ENCODE measurements at regions not wholly inside any gene's neighbourhood (a gene's known extent, or its start where the extent isn't known, plus 50 kb on each side); places are given as distances from the start of the nearest gene placed in this dataset.
"Not testable (repeated sequence)": the region's sequence is repeated elsewhere in the genome, so short reads cannot be mapped to it uniquely, and the experiment has no call there.

DNA sequence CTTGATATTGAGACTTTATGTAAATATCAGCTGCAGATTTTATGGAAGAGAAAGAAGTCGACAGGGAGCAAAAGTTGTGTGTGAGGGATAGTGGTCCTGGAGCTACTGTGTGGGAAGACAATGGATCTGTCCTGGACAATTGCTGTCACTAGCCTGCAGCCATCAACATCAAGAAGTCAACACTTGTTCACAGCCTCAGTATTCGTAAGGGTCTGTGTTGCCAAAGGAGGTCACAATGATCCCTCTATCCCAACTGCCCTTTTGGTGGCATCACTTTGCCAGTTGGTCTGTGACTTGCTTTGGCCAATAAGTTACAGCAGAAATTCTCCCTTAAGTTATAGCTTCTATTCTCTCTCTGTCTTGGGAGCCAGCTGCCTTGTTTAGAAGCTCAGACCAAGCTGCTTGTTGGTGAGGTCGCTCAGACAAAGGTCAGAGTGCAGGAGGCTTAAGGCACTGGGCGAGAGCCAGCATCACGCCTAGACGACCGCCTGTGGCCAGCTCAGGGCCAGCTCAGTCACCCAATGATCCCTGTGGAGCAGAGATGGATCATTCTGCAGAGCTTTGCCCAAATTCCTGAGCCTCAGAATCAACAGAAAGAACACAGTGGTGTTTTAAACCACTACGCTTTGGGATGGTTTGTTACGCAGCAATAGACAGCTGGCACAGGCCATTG, 134.9 kb downstream of the RHOU start:
- DNase-seq = no peak

DNA sequence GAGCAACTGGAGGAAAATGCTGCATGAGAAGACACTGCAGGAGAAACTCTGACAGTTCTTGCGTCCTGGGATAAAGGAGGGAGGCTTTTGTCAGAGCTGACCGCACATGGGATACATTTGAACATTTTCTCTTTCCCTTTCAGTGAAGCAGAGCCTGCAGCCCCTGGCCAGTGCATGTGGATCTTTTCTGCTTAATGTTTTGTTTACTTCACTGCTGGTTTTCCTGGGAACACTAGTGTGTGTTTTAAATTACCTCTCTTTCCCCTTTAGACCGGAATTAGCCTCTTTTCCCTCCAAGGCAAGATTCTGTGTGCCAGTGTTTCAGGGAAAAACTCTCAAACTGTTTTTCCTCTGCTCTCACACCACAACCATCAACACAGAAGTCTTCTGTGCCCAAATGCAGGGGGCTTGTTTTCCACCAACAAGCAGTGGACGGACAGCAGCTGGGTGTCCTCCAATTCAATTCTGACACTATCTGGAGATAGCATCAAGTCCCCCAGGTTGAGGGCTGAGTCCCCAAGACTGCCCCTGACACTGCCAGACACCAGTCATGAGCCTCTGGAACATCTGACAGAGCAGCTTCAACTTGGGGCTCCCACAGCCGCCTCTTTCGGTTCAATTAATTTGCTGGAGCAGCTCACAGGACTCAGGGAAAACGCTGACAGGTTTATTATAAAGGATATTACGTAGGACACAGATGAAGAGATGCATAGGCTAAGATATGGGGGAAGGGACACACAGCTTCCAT, 136.2 kb downstream of the RHOU start:
- no peak for DNase-seq

- no peak for DNase-seq
Measured at GRCh38 chr1:228872080-228872479, 136.8 kb downstream of the RHOU start.

- DNase-seq = no peak
Measured at GRCh38 chr1:228873709-228874108, 138.4 kb downstream of the RHOU start.

GRCh38 chr1:228875741-228876140, 140.5 kb downstream of the RHOU start:
- DNase-seq = no peak

- no peak for DNase-seq
Measured at GRCh38 chr1:228876187-228876586, 140.9 kb downstream of the RHOU start.

DNA sequence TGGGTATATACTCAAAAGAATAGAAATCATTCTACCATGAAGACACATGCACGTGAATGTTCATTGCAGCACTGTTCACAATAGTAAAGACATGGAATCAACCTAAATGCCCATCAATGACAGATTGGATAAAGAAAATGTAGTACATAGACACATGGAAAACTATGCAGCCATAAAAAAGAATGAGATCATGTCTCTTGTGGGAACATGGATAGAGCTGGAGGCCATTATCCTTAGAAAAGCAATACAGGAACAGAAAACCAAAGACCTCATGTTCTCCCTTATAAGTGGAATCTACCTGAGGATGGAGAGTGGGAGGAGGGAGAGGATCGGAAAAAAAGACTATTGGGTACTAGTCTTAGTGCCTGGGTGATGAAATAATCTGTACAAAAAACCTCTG, 143.9 kb downstream of the RHOU start:
- no peak for DNase-seq

- DNase-seq = no peak
Measured at GRCh38 chr1:228882041-228882770, 146.9 kb downstream of the RHOU start.

DNA sequence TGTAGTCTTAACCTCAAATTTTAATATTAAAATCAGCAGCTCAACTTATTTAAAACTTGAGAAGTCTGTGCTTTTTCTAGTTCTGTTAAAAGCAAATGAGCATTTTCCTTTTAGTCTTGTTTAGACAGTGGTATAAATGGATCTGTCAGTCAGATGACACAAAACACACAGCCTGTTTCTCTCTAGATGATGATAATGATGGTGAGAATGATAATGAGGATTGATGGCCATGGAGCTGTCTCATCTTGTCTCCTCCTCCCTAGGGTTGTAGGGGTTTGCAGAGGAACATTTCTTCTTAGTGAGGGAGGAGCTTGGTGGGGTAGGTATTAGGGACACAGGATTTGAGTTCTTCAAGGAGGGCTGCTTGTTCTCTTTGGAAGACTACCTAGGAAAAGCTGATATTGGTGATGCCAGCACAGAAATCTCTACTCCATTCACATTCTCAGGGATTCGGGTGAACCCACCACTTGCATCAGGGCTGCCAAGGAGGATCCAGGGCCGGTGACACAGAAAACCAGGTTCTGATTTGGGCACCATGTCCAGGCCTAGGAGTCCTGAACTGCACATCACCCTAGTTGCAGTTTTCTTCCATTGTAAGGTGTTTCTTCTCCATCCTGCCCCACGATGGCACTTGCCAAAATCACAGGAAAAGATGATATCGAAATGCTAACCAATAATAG, 147.6 kb downstream of the RHOU start:
- DNase-seq = no peak

- DNase-seq = no peak
Measured at GRCh38 chr1:228883535-228883934, 148.3 kb downstream of the RHOU start.

GRCh38 chr1:228884196-228884595, 148.9 kb downstream of the RHOU start:
- DNase-seq = no peak

DNA sequence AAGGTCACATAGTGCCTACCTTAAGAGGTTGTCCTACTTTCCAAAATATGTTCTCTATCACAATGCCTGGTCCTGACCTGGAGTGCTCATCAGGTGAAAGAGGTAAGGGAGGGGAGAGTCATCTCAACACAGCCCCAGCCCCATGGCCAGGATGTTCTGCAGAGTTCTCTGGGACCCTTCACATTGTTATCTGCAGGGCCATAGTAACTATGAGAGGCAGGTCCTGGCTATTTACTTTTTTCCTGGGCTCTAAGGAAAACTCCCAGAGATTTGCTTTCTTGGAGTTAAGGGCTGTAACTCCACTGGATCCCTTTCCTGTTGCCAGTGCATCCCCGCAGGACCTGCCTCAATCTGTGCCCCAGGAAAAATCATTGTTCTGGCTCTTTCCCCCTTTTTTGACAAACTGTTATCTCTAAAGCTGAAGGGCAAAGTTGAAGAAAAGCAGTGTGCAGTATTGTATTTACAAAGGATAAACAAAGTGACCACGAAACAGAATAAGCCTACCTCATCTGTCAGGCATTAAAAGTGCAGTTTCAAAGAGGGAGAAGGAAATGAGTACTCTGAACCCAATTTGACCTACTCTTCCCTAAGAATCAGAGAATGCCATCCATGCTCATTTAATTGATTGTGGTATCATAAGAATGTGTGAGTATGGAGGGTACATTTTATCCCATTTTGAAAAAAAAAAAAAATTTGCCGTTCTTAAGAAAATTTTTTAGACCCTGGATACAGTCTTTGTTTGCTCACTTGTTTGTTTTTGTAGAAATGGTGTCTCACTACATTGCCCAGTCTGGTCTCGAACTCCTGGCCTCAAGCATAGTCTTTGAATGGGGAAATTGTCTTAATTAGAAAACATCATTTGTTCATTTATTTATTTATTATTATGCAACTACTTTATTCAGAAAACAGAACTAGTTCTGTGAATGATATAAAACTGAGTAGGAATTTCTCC, 149.6 kb downstream of the RHOU start:
- DNase-seq = no peak

DNA sequence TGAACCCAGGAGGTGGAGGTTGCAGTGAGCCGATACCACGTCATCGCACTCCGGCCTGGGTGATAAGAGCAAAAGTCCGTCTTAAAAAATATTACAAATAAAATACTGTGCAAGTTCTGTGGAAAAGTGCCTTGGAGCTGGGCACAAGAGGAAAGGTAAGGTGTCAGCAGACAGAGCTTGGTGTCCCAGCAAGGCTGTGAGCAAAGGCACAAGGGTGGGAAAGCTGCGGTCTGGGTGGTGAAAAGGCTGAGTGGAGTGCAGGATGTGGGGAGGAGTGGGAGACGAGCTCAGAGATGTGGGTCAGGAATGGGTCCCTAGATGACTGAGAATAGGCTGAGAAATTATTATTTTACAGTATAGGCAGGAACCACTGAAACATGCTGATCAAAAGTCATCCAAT, 150.6 kb downstream of the RHOU start:
- no peak for DNase-seq

- no peak for DNase-seq
Measured at GRCh38 chr1:228887101-228887500, 151.8 kb downstream of the RHOU start.

DNA sequence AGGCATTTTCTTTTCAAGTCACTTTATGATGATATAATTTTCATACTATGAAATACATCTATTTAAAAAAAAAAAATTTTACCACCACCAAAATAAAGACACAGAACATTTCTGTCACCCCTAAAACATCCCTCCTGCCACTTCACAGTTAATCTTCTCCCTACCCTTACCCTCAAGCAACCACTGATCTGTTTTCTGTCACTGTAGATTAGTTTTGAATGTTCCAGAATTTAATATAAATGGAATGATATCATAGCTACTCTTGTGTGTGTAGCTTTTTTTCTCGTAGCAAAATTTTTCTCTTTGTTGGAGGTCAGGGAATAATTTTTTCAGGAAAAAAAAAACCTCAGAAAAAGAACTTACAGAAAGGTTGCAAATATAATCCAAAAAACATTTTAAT, 152.7 kb downstream of the RHOU start:
- DNase-seq = no peak

DNA sequence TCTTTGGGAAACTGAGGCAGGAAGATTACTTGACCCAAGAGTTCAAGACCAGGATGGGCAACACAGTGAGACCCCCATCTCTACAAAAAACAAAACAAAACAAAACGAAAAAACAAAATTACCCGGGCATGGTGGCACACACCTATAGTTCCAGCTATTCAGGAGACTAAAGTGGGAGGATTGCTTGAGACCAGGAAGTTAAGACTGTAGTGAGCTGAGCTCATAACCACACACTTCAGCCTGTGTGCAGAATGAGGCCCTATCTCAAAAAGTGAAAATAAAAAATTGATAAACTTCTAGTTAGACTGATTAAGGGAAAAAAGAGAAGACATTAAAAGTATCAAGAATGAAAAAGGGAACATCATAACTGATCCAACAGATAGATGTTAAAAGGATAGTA, 154.0 kb downstream of the RHOU start:
- no peak for DNase-seq

- no peak for DNase-seq
Measured at GRCh38 chr1:228891272-228892034, 156.2 kb downstream of the RHOU start.

GRCh38 chr1:228892200-228892599, 156.9 kb downstream of the RHOU start:
- DNase-seq = not testable (repeated sequence)

DNA sequence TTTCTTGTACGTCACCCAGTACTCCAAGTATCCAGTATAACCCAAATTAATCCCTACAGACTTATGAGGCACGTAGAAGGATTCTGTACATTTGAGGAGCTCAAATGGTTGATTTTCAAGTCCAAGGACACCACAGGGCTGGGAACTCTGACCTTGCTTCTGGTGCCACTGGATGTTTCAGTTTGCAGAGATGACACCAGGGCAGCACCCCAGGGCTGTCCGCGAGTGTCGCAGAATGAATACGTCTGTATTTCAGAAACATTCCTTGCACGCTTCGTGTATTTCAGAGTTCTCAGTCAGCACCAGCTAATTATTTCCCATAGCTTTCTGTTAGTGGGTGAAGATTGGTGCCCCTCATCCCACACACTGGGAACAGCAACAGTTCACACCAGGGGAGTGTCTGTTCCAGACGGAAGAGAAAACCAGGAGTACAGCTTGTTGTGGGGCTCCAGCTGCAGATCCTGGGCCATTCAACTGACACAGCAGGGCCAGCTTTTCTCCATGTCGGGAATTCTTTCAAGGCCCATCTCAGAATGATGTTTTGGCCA, 159.2 kb downstream of the RHOU start:
- DNase-seq = no peak

DNA sequence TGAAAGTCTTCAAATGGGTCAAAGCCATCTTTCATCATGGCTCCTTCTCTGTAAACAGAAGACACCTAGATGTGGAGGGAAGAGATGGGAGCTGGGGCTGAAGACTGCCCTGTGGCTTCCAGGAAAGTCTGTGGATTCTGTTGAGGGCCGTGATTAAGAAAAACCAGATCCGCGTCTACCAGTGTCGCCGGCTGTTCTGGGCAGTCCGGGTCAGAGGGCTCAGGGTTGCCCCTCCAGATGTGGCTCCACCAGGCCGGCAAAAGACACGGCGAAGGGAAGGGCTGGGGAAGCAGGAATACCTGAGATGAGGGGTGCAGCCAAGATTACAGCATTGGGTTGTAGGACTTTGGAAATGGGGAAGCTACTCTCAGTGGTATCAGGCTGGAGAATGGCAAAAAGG, 162.6 kb downstream of the RHOU start:
- no peak for DNase-seq

DNA sequence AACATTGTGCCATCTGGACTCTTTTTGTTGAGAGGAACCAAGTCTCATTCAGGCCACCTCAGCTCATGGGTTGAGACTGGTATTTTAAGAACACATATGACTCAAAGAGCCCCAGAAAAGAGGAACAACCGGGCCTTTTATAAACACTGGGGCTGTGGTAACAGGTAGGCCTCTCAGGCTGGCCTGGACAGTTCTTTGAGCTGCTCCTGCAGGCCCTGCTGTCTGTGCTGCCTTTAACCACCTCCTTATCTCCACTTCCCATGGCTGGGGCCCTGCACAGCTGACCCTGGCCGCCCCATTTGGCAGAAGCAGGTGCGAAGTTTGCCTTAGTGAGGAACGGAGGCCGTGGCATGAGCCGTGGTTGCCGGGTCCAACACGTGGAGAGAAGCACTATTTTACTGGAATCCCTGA, 163.3 kb downstream of the RHOU start:
- no peak for DNase-seq
